ENCODE measurements at regions not wholly inside any gene's neighbourhood (a gene's known extent, or its start where the extent isn't known, plus 50 kb on each side); places are given as distances from the start of the nearest gene placed in this dataset.
A peak's percentile ranks its signal among the peaks of the same experiment; 100 is the strongest.
"Not testable (repeated sequence)": the region's sequence is repeated elsewhere in the genome, so short reads cannot be mapped to it uniquely, and the experiment has no call there.

DNA sequence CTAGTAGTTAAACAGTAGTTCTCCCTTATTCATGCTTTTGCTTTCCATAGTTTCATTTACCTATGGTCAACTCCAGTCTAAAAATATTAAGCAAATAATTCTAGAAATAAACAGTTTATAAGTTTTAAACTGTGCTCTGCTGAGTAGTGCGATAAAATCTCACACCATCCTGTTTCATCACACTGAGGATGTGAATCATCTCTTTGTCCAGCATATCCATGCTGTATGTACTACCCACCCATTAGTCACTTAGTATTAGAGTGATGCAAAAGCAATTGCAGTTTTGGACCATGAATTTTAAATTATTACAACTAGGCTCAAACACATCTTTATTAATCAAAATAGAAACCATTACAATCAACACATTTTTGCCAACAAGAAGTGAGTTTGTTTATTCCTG is 187.4 kb downstream of the TEX13C start:
- no peak for DNase-seq

DNA sequence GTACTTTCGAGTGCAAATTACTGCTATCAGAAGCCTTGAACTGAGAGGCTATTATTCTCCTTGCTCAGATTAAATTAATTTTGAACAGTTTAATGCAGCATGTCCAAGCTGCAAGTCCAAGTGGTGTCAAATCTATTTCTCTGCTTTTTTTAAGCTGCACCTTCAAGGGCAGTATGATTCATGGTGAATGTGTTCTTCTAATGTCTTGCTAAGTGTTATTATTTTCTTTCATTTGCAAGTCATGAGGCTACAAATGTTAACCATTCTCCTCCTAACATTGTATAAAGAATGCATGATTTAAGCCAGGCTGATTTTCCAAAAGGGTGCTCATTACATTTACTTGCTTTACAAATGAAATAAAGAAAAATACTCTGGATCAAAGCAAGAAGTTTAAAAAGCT is 200.4 kb downstream of the TEX13C start:
- no peak for DNase-seq

DNA sequence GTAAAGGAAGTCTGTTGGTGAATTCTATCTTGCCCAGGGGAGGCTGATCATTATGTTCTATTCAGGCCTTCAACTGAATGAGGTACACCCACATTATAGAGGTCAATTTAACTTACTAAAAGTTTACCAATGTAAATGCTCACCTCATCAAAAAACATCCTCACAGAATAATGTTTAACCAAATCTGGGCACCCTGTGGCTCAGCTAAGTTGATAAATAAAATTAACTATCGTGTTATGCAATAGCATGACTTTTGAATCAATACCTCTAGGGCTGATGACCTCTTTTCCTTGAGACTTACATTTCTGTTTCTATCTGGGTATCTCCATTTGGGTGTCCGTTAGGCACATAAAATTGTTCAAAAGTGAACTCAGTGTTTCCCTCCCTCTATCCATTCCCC is 203.1 kb downstream of the TEX13C start:
- DNase-seq = no peak

DNA sequence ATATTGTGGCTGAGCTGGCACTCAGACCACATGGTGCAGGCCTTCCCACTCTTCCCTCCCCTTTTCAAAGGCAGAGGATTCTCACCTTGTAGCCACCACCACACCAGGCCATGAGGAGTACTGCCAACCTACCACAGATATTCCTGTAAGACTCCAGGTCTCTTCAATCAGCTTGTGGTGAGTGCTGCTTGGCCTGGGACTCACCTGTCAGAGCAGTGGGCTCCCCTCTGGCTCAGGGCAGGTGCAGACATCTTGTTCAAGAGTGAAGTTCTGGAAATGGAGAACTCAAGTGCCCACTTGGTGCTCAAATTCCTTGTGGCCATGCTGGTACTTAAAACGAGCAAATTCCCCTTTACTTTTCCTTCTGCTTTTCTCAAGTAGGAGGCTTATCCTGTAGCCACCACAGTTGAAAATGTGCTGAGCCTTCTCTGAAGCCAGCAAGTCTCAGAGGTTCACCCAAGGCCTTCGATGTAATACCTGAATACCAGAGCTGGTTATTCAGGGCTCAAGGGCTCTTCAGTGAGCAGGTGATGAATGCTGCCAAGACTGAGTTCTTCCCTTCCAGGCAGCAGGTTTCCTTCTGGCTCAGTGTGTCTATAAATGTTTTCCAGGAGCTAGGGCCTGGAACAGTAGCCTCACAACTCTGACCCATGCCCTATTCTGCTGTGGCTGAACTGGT is 212.9 kb downstream of the TEX13C start:
- no peak for DNase-seq

DNA sequence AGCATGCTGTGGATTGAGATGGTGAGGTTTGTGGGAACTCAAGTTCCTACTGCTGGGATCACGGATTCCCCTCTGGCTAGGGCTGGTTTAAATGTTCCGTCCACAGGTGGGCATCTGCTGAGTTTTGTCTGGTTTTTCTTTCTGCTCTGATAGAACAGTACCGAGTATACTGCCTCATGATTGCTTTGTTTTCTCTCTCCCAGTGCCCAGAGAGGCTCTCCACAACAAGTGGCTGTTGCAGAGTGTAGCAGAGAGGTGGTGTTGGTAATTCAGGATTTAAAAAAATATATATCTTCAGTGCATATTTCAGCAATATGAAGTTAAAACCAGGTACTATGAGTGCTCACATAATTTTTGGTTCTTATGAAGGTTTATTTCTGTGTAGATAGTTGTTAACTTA is 213.7 kb downstream of the TEX13C start:
- DNase-seq = no peak

DNA sequence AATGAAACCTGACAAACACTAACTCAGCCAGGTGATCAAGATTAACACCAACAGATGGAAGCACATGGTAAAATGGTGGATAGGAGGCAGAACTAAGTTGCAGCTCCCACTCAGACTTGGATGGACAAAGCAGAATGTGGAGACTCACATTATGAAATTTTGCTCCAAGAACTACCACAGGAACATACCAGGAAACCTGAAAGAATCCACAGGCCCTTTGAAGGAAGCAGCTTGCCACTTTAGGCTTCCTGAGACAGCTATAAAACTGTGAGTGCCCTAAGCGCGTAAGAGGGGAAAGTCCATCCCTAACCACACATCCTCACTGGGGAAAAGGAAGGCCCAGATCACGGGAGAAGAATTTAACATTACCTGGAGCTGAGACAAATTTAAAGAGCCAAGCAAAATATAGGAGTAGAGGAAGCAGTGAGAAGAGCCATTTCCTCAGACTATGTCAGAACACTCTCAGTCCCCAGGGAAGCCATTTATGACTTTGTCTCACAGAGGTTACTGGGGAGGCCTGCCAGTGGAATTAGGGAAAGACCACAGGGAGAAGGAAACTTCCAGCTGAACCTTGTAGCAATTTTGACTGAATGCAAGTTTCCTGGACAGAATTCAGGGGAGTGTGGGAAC is 224.5 kb downstream of the TEX13C start:
- no peak for DNase-seq

DNA sequence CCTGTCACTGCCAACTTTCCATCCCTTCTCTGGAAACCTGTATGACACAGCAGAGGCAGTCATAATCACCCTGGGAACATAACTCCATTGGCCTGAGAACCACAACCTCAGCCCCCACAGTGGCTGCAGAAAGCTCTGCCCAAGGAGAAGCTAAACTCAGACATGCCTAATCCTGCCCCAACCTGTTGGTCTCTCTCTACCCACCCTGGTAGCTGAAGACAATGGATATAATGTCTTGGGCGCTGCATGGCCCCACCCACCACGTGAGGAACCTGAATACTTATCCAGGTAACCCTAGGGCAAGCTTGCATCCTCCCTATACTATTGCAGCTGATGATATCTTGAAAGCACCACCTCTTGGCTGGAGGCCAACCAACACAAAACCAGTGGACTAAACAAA is 225.2 kb downstream of the TEX13C start:
- DNase-seq = no peak

DNA sequence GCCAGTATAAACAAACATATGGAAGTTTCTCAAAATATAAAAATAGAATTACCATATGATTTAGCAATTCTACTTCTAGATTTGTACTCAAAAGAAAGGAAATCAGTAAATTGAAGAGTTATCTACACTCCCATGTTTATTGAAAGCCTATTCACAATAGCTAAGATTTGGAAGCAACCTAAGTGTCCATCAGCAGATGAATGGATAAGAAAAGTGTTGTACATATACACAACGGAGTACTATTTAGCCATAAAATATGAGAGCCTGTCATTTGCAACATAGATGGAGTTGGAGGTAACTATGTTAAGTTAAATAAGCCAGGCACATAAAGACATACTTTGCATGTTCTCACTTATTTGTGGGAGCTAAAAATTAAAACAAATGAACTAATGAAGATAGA is 257.8 kb downstream of the TEX13C start:
- DNase-seq = no peak

DNA sequence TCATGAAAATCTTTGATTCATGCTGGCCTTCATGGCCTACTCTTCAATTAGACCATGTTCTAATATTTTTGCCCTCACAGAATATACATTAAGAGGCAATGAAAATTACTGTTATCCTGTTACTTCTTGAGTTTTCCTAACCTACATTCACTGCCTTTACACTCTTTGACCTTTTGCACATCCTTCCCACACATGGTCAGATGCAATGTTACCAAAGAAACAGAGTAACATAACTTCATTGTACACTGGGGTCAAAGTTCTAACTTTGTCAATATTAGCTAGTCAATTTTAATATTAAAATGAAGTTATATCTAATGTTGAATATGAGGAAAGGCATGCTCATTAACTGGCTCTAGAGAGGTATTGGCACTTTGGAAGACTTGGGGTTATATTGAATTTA is 284.8 kb downstream of the TEX13C start:
- DNase-seq = no peak

DNA sequence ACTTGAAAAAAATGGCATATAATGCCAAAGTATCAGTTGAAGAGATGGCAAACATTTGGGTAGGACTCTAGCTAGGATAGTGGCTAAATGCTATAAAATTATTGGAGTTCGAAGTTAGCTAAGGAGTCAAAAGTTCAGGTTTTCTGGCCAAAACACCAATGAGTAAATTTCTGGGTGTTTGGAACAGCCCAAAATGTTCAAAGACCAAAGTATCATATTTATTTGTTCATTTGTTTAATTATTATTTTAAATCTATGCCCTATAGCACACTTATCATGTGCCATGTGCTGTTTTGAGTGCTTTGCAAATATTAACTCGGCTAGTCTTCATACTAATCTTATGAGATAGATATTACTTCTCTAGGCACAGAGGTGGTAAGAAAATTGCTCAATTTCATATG is 285.5 kb downstream of the TEX13C start:
- DNase-seq = no peak

DNA sequence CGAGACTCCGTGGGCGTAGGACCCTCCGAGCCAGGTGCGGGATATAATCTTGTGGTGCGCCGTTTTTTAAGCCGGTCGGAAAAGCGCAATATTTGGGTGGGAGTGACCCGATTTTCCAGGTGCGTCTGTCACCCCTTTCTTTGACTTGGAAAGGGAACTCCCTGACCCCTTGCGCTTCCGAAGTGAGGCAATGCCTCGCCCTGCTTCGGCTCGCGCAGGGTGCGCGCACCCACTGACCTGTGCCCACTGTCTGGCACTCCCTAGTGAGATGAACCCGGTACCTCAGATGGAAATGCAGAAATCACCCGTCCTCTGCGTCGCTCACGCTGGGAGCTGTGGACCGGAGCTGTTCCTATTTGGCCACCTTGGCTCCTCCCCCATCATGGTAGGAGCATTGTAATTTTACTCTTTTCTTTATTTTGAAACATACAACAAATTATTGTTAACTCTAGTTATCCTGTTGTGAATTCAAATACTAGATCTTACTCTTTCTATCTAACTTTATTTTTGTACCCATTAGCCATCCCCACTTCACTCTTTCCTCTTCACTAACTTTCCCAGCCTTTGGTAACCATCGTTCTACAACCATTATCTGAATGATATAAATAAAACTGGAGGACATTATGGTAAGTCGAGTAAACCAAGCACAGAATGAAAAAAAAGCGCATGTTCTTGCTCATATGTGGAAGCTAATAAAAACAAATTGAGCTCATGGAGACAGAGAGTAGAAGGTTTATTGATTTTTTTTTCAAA is 295.1 kb downstream of the TEX13C start:
- not testable (repeated sequence) for DNase-seq

DNA sequence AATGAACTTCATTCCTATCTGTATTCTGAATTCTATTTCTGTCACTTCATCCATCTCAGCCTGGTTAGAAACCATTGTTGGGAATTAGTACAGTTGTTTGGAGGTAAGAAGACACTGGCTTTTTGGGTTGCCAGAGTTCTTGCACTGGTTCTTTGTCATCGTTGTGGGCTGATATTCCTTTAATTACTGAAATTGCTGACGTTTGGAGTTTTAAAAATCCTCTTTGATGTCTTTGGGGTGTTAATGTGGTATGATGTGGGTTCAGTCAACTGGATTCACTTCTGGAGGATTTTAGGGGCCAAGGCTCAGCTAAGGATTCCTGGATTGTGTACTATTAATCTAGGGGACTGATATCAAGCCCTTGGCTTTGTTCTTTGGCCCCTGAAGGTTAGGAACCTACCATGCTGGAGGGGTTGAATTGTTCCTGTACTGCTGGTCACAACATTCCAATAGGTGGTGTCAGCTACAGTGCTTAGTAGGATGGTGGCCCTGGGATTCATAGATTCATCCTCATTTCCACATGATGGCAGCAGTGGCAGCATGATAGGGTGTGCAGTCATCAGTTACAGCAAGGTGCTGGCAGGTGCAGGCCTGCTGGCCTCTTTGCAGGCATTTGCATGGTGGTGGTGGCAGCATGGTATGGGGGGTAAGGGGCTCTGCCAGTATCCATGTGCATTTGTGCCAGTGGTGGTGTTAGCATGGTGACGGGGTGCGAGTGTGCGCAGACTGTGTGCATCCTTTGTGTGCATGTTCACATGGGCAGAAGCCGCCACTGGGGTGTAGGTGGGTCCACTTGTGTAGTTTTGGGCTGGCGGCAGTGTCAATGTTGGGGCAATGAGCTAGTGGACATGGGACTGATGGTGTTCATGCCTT is 301.3 kb downstream of the TEX13C start:
- no peak for DNase-seq

DNA sequence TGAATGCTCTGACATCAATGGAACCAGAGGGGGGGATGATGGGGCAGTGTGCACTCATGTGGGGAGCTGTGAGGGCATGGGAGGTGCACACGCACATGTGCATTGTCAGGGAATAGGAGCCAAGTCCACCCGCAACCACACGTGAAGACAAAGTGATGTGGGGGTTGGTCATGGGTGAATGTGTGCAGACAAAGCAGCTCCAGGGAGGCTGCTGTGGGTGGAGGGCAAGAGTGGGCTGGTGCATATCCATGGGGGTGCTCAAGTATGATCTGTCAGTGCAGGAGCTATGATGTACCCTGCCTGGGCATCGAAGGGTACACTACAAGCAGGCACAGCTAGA is 301.9 kb downstream of the TEX13C start:
- no peak for DNase-seq

DNA sequence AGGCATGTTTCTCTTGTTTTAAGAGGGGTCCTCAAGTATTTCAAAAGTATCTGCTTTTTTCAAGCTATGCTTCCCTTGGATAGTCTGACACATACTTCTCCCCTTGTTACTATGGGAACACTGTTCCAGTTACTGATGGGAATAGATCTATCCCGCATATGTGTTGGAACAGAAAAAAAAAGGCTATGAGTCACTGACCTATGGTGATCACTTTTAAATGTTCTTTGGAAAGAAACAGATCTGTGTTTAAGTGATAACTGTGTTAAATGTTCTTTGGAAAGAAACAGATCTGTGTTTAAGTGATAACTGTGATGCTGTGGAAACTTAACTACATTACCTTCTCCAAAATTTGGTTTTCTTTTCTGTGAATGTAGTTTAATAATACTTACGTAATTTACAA is 303.2 kb downstream of the TEX13C start:
- no peak for DNase-seq

DNA sequence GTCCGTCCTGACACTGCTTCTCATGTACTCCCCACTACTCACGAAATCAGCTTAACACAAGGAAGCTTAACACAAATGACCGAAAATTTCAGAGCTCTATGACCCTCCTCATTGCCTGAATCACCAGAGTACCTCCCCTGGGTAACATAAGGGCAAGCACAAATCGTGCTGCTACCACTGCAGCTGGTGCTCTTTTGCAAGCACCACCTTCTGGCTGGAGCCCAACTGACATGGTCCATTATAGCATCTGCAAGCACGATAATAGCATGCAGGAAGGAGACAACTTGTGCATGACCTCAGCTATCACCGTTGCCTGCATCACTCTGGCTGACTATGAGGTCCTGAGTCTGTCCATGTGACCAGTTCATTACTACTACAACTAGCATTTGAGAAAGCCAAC is 308.0 kb downstream of the TEX13C start:
- DNase-seq = no peak

DNA sequence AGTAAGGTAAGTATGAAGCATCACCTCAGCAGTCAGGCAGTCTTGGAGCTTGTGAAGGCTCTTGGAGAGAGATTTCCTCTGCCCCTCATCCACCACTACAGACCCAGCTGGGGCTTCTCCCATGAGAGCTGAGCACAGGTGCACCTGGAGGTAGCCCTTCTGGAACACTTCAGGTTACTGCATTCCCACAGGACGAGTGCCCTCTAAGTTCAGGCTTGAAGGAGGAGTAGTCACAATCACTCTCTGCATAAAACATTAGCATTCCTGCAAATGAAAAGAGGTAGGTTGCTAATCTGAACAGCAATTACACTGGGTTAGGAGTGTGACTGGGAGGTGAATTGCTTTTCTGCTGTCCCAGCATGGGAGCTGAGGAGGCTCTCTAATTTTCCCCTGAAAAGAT is 308.8 kb downstream of the TEX13C start:
- no peak for DNase-seq

DNA sequence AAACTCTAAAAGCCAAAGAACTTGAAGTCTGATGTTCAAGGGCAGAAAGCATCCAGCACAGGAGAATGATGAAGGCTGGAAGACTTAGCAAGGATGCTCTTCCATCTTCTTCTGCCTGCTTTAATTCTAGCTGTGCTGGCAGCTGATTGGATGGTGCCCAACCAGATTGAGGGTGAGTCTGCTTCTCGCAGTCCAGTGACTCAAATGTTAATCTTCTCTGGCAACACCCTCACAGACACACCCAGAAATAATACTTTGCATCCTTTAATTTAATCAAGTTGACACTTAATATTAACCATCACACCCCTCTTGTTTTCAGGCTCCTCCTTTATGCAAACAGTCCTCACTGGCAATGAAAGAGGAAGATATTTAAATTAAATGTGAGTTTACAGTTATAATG is 321.7 kb downstream of the TEX13C start:
- no peak for DNase-seq

DNA sequence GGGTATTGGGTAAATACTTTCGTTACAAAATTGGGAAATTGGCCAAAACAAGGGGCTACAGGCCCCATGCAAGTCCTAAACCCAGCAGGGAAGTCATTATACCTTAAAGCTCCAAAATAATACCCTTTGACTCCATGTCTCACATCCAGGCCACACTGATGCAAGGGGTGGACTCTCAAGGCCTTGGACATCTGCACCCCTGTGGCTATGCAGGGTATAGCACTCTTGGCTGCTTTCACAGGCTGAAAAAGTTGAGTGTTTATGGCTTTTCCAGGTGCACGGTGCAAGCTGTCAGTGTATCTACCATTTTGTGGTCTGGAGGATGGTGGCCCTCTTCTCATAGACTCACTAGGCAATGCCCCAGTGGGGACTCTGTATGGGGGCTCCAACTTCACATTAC is 326.5 kb downstream of the TEX13C start:
- DNase-seq = peak in 1 of 4 experiments; percentile 0

DNA sequence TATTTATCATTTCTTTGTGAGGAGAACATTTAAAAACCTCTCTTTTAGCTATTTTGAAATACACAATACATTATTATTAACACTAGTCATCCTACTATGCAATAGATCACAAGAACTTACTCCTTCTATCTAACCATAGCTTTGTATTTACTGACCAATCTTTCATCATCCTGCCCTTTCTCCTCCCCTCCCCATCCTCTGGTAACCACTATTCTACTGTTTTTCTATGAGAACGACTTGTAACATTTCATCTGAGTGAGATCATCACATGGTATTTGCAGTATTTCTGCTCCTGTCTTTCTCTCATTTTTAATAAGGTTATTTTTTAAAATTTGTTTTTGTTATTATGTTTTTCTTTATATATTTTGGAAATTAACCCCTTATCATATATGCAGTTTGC is 331.8 kb downstream of the TEX13C start:
- no peak for DNase-seq

DNA sequence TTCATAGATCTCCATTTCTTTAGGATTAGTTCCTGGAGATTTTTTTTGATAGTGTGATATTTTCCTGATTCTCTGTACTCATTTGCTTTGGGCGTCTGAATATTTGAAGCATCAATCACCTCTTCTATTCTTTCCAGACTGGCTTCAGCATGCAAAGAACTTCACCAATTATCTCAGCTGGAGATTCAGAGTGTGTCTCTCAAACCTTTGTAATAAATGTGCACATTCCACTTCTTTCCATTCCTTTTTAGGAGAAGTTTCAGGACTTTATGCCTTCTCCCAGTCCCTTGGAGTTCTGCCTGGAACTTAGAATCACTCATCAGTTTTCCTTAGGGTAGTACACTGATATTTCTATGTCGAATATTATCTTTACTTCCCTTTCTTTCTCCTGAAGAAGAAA is 334.8 kb downstream of the TEX13C start:
- no peak for DNase-seq

DNA sequence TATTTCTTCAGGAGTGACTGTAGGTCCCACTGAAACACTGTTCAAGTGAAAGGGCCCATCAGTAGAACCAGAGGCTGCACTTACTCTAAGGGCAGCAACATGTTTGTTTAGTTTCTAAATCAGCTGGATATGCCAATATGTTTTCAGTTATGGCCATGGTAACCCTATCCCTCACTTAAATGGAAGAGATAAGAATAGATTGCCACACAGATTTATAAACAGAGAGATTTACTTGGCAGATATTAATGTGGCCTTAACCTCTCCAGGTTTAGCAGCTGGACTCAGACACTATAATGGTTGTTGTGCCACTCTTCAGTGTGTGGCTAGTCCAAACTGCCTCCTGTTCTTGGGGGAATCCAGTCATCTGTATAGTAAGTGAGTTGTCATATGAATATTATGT is 354.1 kb downstream of the TEX13C start:
- no peak for DNase-seq

DNA sequence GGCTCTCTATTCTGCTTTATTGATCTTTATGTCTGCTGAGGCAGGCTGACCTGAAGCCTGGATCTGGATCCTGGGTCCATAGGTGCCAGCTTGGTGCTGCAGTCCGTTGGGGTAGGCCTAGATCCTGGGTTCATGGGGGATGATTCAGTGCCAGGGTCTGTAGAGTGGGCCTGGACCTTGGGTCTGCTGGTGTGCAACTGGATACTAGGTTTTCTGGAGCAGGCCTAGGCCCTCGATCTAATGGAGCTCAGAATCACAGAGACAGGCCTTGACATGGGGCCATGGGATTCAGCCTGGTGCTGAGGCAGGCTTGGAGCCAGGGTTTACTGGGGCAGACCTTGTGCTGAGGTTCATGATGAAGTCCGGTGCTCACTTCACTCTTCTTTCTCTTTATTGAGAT is 358.6 kb downstream of the TEX13C start:
- no peak for DNase-seq

DNA sequence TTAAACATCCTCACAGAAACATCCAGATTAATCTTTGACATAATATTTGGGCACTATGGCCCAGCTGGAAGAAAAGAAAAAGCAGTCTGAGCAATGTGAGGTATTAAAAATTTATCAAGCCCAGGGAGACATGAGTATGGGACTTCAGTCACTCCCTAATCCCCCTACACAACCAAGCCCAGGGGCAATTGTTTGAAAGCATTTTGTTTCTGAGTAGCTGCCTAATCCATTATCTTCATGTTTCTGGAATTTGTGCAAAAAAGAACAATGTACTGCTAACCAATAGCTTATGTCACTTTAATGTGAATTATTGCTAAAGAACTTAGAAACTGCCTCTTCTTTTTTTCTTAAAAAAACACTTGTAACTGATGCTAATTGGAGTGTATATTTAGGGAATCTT is 360.7 kb downstream of the TEX13C start:
- no peak for DNase-seq
